ENCODE measurements at regions not wholly inside any gene's neighbourhood (a gene's known extent, or its start where the extent isn't known, plus 50 kb on each side); places are given as distances from the start of the nearest gene placed in this dataset.

DNA sequence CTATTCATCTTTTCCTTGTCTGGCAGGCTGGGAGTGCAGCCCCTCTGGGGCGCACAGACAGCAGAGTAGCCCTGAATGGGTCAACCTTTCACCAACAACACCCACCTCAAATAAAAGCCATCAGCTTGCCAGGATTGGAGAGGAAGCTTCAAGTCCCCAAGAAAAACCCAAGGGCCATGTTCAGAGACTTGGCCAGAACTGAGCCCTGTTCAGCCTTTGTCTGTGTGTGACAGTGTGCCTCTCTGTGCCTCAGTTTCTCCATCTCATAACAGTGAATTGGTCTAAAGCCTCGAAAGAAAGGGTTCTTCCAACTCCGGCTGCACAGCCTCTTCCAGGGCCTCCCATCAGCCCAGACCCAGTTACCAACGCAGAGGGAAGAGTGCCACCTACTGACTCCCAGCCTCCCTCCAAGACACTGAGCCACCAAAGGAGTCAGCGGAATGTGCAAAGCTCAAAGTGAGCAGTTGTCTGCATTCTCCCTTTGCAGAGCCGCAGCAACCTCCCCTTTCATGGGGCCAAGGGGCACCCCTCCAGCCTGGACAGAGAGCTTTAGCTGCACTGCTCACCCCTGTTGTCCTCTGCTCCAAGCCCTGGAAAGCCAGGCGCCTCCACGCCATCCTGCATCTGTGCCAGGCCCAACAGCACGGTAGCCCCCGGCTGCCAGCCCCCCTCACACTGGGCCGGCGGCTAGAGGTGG lies 82.7 kb upstream of the TOP1 start:
- H3K36me3 ChIP-seq (replicated peaks in 1 of 2; ENCODE audit: control extremely low read depth in 1 of 2, control insufficient read depth in 1 of 2, extremely low read depth in 1 of 2, insufficient read depth in 2 of 2, low read length in 1 of 2), result no peaks in the 10 kb centered on the region
- H3K4me2 ChIP-seq (replicated peaks; ENCODE audit: low read depth, low read length, poor library complexity, severe bottlenecking), result no peak overlapping the region
- Mint-ChIP-seq H3K4me1 (peaks cover 14% of the 10 kb centered on the region), H3K9me3 (ENCODE audit: insufficient read depth) (no peaks in the 10 kb centered on the region), H3K27me3 (peaks cover 7% of the 10 kb centered on the region), H3K27ac (no peak overlapping the region), H3K4me3 (no peak overlapping the region)
- WGBS (ENCODE audit: insufficient coverage), result 67% methylated on average over 9 of the region's 12 CpGs
- CTCF ChIA-PET, result no interaction called here
- H3K9me3 ChIP-seq (ENCODE audit: control extremely low read depth in 1 of 3, control insufficient read depth in 2 of 3, insufficient read depth in 1 of 3, low read length in 2 of 3), result no peaks in the 10 kb centered on the region
- no peaks in the 10 kb centered on the region for H4K20me1 ChIP-seq (ENCODE audit: control insufficient read depth, insufficient read depth, low read length, poor library complexity, severe bottlenecking)
- DNase-seq, result no peak
- H3K27ac ChIP-seq (ENCODE audit: low read length in 2 of 2), result no peak overlapping the region
- POLR2A ChIA-PET, result no interaction called here
- no peak for ATAC-seq (ENCODE audit: low read depth)
- no peak overlapping the region for H2AFZ ChIP-seq (ENCODE audit: insufficient read depth, low read depth, low read length, poor library complexity, severe bottlenecking)
- H3K27me3 ChIP-seq (replicated peaks in 1 of 4; ENCODE audit: control extremely low read depth in 1 of 4, control insufficient read depth in 3 of 4, insufficient read depth in 4 of 4, low read length in 3 of 4), result no peaks in the 10 kb centered on the region
- peaks cover 17 to 21% of the 10 kb centered on the region in 2 donors for H3K4me1 ChIP-seq (ENCODE audit: control insufficient read depth in 2 of 2, insufficient read depth in 2 of 2, low read length in 2 of 2)
- intact Hi-C loops (cut with micrococcal nuclease), result no loop called here
- TF ChIP-seq EZH2 (IDR thresholded peaks at IDR 0.05; ENCODE audit: borderline replicate concordance, insufficient read depth, low read depth, low read length, poor library complexity, severe bottlenecking), result no peak
- TF ChIP-seq, protein P1, sequence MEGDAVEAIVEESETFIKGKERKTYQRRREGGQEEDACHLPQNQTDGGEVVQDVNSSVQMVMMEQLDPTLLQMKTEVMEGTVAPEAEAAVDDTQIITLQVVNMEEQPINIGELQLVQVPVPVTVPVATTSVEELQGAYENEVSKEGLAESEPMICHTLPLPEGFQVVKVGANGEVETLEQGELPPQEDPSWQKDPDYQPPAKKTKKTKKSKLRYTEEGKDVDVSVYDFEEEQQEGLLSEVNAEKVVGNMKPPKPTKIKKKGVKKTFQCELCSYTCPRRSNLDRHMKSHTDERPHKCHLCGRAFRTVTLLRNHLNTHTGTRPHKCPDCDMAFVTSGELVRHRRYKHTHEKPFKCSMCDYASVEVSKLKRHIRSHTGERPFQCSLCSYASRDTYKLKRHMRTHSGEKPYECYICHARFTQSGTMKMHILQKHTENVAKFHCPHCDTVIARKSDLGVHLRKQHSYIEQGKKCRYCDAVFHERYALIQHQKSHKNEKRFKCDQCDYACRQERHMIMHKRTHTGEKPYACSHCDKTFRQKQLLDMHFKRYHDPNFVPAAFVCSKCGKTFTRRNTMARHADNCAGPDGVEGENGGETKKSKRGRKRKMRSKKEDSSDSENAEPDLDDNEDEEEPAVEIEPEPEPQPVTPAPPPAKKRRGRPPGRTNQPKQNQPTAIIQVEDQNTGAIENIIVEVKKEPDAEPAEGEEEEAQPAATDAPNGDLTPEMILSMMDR (IDR thresholded peaks at IDR 0.05), result no peak
- no peaks in the 10 kb centered on the region for H3K79me2 ChIP-seq (ENCODE audit: control insufficient read depth, insufficient read depth, low read length)
- H3K4me3 ChIP-seq (ENCODE audit: control extremely low read depth in 1 of 5, extremely low read depth in 1 of 5, insufficient read depth in 1 of 5, low read depth in 2 of 5, low read length in 4 of 5), result no peak overlapping the region
- no peak overlapping the region for H3K9ac ChIP-seq (ENCODE audit: low read length)

- no peak overlapping the region for H2AFZ ChIP-seq (ENCODE audit: insufficient read depth, low read depth, low read length, poor library complexity, severe bottlenecking)
- Mint-ChIP-seq H3K27ac (no peak overlapping the region), H3K4me3 (no peak overlapping the region), H3K4me1 (peaks cover 8% of the 10 kb centered on the region), H3K27me3 (peaks cover 7% of the 10 kb centered on the region), H3K9me3 (ENCODE audit: insufficient read depth) (no peaks in the 10 kb centered on the region)
- H3K27ac ChIP-seq (ENCODE audit: low read length in 2 of 2), result no peak overlapping the region
- CTCF ChIA-PET, result no interaction called here
- H3K4me3 ChIP-seq (ENCODE audit: control extremely low read depth in 1 of 5, extremely low read depth in 1 of 5, insufficient read depth in 1 of 5, low read depth in 2 of 5, low read length in 4 of 5), result no peak overlapping the region
- H3K9me3 ChIP-seq (ENCODE audit: control extremely low read depth in 1 of 3, control insufficient read depth in 2 of 3, insufficient read depth in 1 of 3, low read length in 2 of 3), result no peaks in the 10 kb centered on the region
- no peaks in the 10 kb centered on the region for H3K27me3 ChIP-seq (replicated peaks in 1 of 4; ENCODE audit: control extremely low read depth in 1 of 4, control insufficient read depth in 3 of 4, insufficient read depth in 4 of 4, low read length in 3 of 4)
- no peaks in the 10 kb centered on the region for H4K20me1 ChIP-seq (ENCODE audit: control insufficient read depth, insufficient read depth, low read length, poor library complexity, severe bottlenecking)
- WGBS (ENCODE audit: insufficient coverage), result 99% methylated on average over 5 of the region's 11 CpGs
- no peaks in the 10 kb centered on the region for H3K36me3 ChIP-seq (replicated peaks in 1 of 2; ENCODE audit: control extremely low read depth in 1 of 2, control insufficient read depth in 1 of 2, extremely low read depth in 1 of 2, insufficient read depth in 2 of 2, low read length in 1 of 2)
- H3K4me2 ChIP-seq (replicated peaks; ENCODE audit: low read depth, low read length, poor library complexity, severe bottlenecking), result no peak overlapping the region
- ATAC-seq (ENCODE audit: low read depth) (no peak), DNase-seq (no peak)
- TF ChIP-seq, protein P1 (IDR thresholded peaks at IDR 0.05), result no peak
- no peak for TF ChIP-seq EZH2 (IDR thresholded peaks at IDR 0.05; ENCODE audit: borderline replicate concordance, insufficient read depth, low read depth, low read length, poor library complexity, severe bottlenecking)
- no peaks in the 10 kb centered on the region for H3K79me2 ChIP-seq (ENCODE audit: control insufficient read depth, insufficient read depth, low read length)
- intact Hi-C loops (cut with micrococcal nuclease), result no loop called here
- POLR2A ChIA-PET, result no interaction called here
- H3K9ac ChIP-seq (ENCODE audit: low read length), result no peak overlapping the region
- peaks cover 12 to 16% of the 10 kb centered on the region in 2 donors for H3K4me1 ChIP-seq (ENCODE audit: control insufficient read depth in 2 of 2, insufficient read depth in 2 of 2, low read length in 2 of 2)
Observed at GRCh38 chr20:40946451-40946850, 82.2 kb upstream of the TOP1 start.

Measured in B cell (primary cell).